ENCODE measurements at regions not wholly inside any gene's neighbourhood (a gene's known extent, or its start where the extent isn't known, plus 50 kb on each side); places are given as distances from the start of the nearest gene placed in this dataset.

DNA sequence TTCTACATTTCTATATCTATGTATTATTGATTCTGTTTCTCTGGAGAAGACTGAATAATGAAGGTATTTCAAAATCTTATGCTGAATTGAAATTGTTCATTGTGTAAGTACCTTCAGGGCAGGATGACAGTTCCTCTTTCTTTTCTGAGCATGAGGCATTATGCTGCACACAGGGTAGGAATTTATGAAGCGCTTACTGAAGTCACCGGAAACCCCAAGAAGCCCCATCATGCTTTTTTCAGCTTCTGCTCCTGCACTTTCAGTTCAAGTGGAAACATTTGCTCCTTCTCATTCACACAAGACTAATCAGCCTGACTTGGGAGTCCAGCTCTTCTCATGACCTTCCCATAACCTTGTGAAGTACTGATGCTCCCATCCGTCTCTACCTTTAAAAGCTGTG lies 314.7 kb upstream of the SORL1-AS1 start:
- no peaks in the 10 kb centered on the region for H3K36me3 Mint-ChIP-seq
- no peaks in the 10 kb centered on the region for H3K9me3 Mint-ChIP-seq
- H3K4me3 Mint-ChIP-seq, result peak overlapping the region in 1 of 4 donors; percentile 21
- peaks cover 5% of the 10 kb centered on the region for H3K27me3 Mint-ChIP-seq
- peaks cover 7 to 17% (median 15%) of the 10 kb centered on the region in 3 donors for H3K4me1 Mint-ChIP-seq
- peak overlapping the region in 1 of 3 donors; percentile 75 for H3K27ac Mint-ChIP-seq

- H3K36me3 Mint-ChIP-seq, result no peaks in the 10 kb centered on the region
- no peak overlapping the region for H3K4me3 Mint-ChIP-seq
- peaks cover 4% of the 10 kb centered on the region for H3K27me3 Mint-ChIP-seq
- H3K4me1 Mint-ChIP-seq, result peaks cover 7 to 17% (median 15%) of the 10 kb centered on the region in 3 donors
- no peaks in the 10 kb centered on the region for H3K9me3 Mint-ChIP-seq
- H3K27ac Mint-ChIP-seq, result peak overlapping the region in 1 of 3 donors; percentile 75
These were observed 314.2 kb upstream of the SORL1-AS1 start for GRCh38 chr11:121766991-121767390.

GRCh38 chr11:121766166-121766565 lies 313.4 kb upstream of the SORL1-AS1 start:
- no peaks in the 10 kb centered on the region for H3K9me3 Mint-ChIP-seq
- peaks cover 7 to 17% (median 15%) of the 10 kb centered on the region in 3 donors for H3K4me1 Mint-ChIP-seq
- no peaks in the 10 kb centered on the region for H3K27me3 Mint-ChIP-seq
- H3K4me3 Mint-ChIP-seq, result no peak overlapping the region
- no peak overlapping the region for H3K27ac Mint-ChIP-seq
- H3K36me3 Mint-ChIP-seq, result no peaks in the 10 kb centered on the region

DNA sequence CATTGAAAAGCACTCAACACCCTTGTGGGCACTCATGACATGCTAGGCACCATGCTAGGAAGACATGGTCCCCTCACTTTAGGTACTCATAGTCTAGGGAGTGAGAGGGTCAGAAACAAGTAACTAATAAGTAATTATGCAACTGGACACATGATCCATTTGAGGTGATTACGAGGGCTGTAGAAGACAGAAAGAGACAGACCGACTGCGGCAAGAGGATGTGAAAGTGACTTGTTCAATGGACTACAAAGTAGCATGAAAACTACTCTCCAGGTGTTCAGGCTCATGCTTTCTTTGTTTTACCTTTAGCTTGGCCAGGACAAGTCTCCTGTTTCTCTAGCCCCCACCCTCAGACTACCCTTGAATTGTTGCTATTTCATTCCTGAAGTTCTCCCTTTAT lies 310.8 kb upstream of the SORL1-AS1 start:
- Mint-ChIP-seq H3K27me3 (no peaks in the 10 kb centered on the region), H3K9me3 (no peaks in the 10 kb centered on the region), H3K36me3 (no peaks in the 10 kb centered on the region), H3K4me1 (peaks cover 7 to 17% (median 15%) of the 10 kb centered on the region in 3 donors), H3K4me3 (peak overlapping the region in 3 of 4 donors; percentile 6 to 59 (median 9)), H3K27ac (no peak overlapping the region)

- Mint-ChIP-seq H3K9me3 (no peaks in the 10 kb centered on the region), H3K27me3 (no peaks in the 10 kb centered on the region), H3K4me1 (peaks cover 6 to 16% (median 13%) of the 10 kb centered on the region in 3 donors), H3K4me3 (no peak overlapping the region), H3K27ac (no peak overlapping the region), H3K36me3 (no peaks in the 10 kb centered on the region)
These were observed 310.1 kb upstream of the SORL1-AS1 start for GRCh38 chr11:121762820-121763219.

GRCh38 chr11:121761186-121761585 lies 308.4 kb upstream of the SORL1-AS1 start:
- H3K9me3 Mint-ChIP-seq, result no peaks in the 10 kb centered on the region
- H3K4me3 Mint-ChIP-seq, result no peak overlapping the region
- no peak overlapping the region for H3K27ac Mint-ChIP-seq
- H3K36me3 Mint-ChIP-seq, result no peaks in the 10 kb centered on the region
- peaks cover 4 to 10% (median 9%) of the 10 kb centered on the region in 3 donors for H3K4me1 Mint-ChIP-seq
- H3K27me3 Mint-ChIP-seq, result no peaks in the 10 kb centered on the region

- H3K27me3 Mint-ChIP-seq, result no peaks in the 10 kb centered on the region
- no peaks in the 10 kb centered on the region for H3K4me1 Mint-ChIP-seq
- no peaks in the 10 kb centered on the region for H3K36me3 Mint-ChIP-seq
- H3K27ac Mint-ChIP-seq, result no peak overlapping the region
- H3K4me3 Mint-ChIP-seq, result no peak overlapping the region
- peaks cover 0 to 2% (median 0%) of the 10 kb centered on the region in 3 donors for H3K9me3 Mint-ChIP-seq
These were observed 304.8 kb upstream of the SORL1-AS1 start for GRCh38 chr11:121757480-121758125.

GRCh38 chr11:121755906-121756305 lies 303.1 kb upstream of the SORL1-AS1 start:
- no peaks in the 10 kb centered on the region for H3K36me3 Mint-ChIP-seq
- no peaks in the 10 kb centered on the region for H3K4me1 Mint-ChIP-seq
- no peak overlapping the region for H3K27ac Mint-ChIP-seq
- H3K9me3 Mint-ChIP-seq, result peaks cover 0 to 2% (median 0%) of the 10 kb centered on the region in 3 donors
- no peak overlapping the region for H3K4me3 Mint-ChIP-seq
- H3K27me3 Mint-ChIP-seq, result peaks cover 1% of the 10 kb centered on the region

- peaks cover 0 to 2% (median 0%) of the 10 kb centered on the region in 3 donors for H3K9me3 Mint-ChIP-seq
- H3K27ac Mint-ChIP-seq, result no peak overlapping the region
- H3K36me3 Mint-ChIP-seq, result no peaks in the 10 kb centered on the region
- H3K4me3 Mint-ChIP-seq, result no peak overlapping the region
- H3K4me1 Mint-ChIP-seq, result no peaks in the 10 kb centered on the region
- peaks cover 1% of the 10 kb centered on the region for H3K27me3 Mint-ChIP-seq
These were observed 302.4 kb upstream of the SORL1-AS1 start for GRCh38 chr11:121755191-121755590.

DNA sequence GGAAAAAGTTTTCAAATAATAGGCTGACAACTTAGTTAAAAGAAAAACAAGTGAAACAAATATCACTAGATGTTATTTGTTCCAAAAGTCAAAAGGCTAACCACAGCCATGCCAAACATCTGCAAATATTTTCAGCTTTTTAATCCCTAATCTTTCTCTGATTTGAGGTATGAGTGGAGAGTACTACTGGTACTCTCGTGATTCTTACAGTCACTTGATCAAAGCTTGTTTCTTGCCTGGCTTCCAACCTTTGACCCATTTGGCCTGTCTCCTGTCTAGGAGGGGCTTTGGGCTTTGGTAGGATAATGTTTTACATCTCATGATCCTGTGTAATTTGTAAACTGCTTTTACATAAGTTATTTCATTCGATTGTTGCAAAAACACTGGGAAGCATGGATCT lies 301.8 kb upstream of the SORL1-AS1 start:
- Mint-ChIP-seq H3K4me3 (no peak overlapping the region), H3K27me3 (peaks cover 1% of the 10 kb centered on the region), H3K4me1 (no peaks in the 10 kb centered on the region), H3K9me3 (peaks cover 0 to 2% (median 0%) of the 10 kb centered on the region in 3 donors), H3K36me3 (no peaks in the 10 kb centered on the region), H3K27ac (no peak overlapping the region)

DNA sequence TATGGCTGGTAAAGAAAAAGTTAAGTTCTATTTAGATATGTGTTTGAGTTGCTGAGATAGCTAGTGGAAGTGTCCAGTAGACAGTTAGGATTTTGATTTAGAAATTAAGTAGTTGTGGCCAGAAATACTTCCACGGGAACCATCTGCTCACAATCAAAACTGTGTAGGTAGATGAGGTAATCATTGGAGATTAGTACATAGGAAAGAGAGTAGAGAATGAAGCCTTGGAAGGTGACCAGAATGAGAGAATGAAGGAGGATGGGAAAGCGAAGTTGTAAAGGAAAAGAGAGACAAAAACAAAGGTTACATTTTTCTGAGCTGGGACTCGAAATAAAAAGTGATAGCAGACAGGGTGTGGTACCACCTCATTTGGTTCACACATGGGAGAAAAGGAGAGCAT lies 296.9 kb upstream of the SORL1-AS1 start:
- peaks cover 1% of the 10 kb centered on the region for H3K27me3 Mint-ChIP-seq
- H3K4me3 Mint-ChIP-seq, result no peak overlapping the region
- H3K9me3 Mint-ChIP-seq, result peaks cover 0 to 4% (median 2%) of the 10 kb centered on the region in 3 donors
- no peaks in the 10 kb centered on the region for H3K36me3 Mint-ChIP-seq
- no peak overlapping the region for H3K27ac Mint-ChIP-seq
- H3K4me1 Mint-ChIP-seq, result no peaks in the 10 kb centered on the region

GRCh38 chr11:121748068-121748467 lies 295.3 kb upstream of the SORL1-AS1 start:
- no peak overlapping the region for H3K4me3 Mint-ChIP-seq
- no peaks in the 10 kb centered on the region for H3K4me1 Mint-ChIP-seq

DNA sequence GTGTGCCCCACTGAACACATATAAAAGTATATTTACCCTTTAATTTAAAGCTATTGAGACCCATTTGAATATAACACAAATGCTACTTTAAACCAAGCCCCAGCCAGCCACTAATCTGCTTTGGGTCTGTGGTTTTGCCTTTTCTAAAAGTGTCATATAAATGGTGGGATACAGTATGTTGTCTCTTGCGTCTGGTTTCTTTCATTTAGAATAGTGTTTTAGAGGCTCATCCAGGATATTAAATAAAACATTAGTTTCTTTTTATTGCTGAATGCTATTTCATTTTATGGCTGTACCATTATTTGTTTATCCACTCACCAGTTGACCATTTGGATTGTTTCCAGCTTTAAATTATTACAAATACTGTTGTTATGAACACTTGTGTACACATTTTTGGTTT lies 290.5 kb upstream of the SORL1-AS1 start:
- H3K36me3 Mint-ChIP-seq, result no peaks in the 10 kb centered on the region
- H3K27ac Mint-ChIP-seq, result no peak overlapping the region
- peaks cover 2 to 11% (median 10%) of the 10 kb centered on the region in 3 donors for H3K9me3 Mint-ChIP-seq
- no peaks in the 10 kb centered on the region for H3K4me1 Mint-ChIP-seq
- peaks cover 2% of the 10 kb centered on the region for H3K27me3 Mint-ChIP-seq
- no peak overlapping the region for H3K4me3 Mint-ChIP-seq

More at GRCh38 chr11:121748068-121748467, 295.3 kb upstream of the SORL1-AS1 start:
- peaks cover 1% of the 10 kb centered on the region for H3K27me3 Mint-ChIP-seq
- no peaks in the 10 kb centered on the region for H3K36me3 Mint-ChIP-seq
- no peak overlapping the region for H3K27ac Mint-ChIP-seq
- peaks cover 2 to 11% (median 6%) of the 10 kb centered on the region in 3 donors for H3K9me3 Mint-ChIP-seq

- Mint-ChIP-seq H3K27ac (no peak overlapping the region), H3K4me3 (peak overlapping the region in 1 of 4 donors; percentile 12), H3K4me1 (no peaks in the 10 kb centered on the region), H3K36me3 (no peaks in the 10 kb centered on the region), H3K27me3 (peaks cover 2% of the 10 kb centered on the region), H3K9me3 (peaks cover 2 to 11% (median 10%) of the 10 kb centered on the region in 3 donors)
These were observed 289.1 kb upstream of the SORL1-AS1 start for GRCh38 chr11:121741761-121742361.

GRCh38 chr11:121741351-121741760 lies 288.6 kb upstream of the SORL1-AS1 start:
- no peak overlapping the region for H3K27ac Mint-ChIP-seq
- H3K36me3 Mint-ChIP-seq, result no peaks in the 10 kb centered on the region
- peaks cover 2% of the 10 kb centered on the region for H3K27me3 Mint-ChIP-seq
- H3K4me1 Mint-ChIP-seq, result no peaks in the 10 kb centered on the region
- peaks cover 2 to 14% (median 10%) of the 10 kb centered on the region in 3 donors for H3K9me3 Mint-ChIP-seq
- no peak overlapping the region for H3K4me3 Mint-ChIP-seq

DNA sequence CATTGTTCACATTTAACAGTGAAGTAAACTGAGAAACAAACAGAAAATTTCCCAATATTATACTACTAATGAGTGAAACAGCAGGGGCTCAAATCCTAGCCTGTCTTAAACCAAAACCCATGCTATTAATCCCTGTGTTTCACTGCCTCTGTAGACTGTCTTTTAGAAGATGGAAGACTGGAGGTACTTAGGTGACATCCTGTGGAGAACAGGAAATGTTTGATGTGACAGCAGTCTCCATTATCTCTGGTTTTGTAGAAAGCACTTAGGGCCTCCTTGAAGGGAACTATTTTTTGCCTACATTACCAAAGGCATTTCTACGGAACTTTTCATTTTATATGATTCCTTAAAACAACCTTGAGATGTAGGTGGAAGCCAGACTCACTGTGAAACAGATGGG lies 288.1 kb upstream of the SORL1-AS1 start:
- H3K27me3 Mint-ChIP-seq, result peaks cover 2% of the 10 kb centered on the region
- H3K9me3 Mint-ChIP-seq, result peaks cover 2 to 15% (median 10%) of the 10 kb centered on the region in 3 donors
- H3K4me1 Mint-ChIP-seq, result no peaks in the 10 kb centered on the region
- H3K36me3 Mint-ChIP-seq, result no peaks in the 10 kb centered on the region
- no peak overlapping the region for H3K27ac Mint-ChIP-seq
- H3K4me3 Mint-ChIP-seq, result no peak overlapping the region
